Uterus (tissue), 2 donors: ENCODE measurements at regions not wholly inside any gene's neighbourhood (a gene's known extent, or its start where the extent isn't known, plus 50 kb on each side); places are given as distances from the start of the nearest gene placed in this dataset.

Experiments
- CTCF ChIP-seq, 4 experiments: fragments of 200-600 bp in 2 of 4; fragments of 450-650 bp in 2 of 4; sonication (generic) in 2 of 4; IDR thresholded peaks; one replicate each; pipeline ENCODE4 v1.5.1; 2016 to 2019; ENCODE audit warnings: antibody characterized with exemption in 4 of 4, mild to moderate bottlenecking in 2 of 4, moderate library complexity in 1 of 4
- POLR2A ChIP-seq, 2 donors: fragments of 450-650 bp; IDR thresholded peaks; one replicate each; pipeline ENCODE4 v1.6.1; 2016; ENCODE audit warnings: antibody characterized with exemption in 2 of 2, mild to moderate bottlenecking in 1 of 2, moderate library complexity in 1 of 2

GRCh38 chr7:63114371-63114985 lies 884.2 kb upstream of the ZNF722 start:
- TF ChIP-seq CTCF (IDR thresholded peaks at IDR 0.05) (no peak), POLR2A (IDR thresholded peaks at IDR 0.05) (no peak)
